HepG2 (cell line): ENCODE measurements at regions not wholly inside any gene's neighbourhood (a gene's known extent, or its start where the extent isn't known, plus 50 kb on each side); places are given as distances from the start of the nearest gene placed in this dataset.

Experiments used
- ATAC-seq: fragments of 200-7000 bp; cut with Tn5 transposase; 3 replicates; pipeline ENCODE4 v1.9.1; 2020; ENCODE audit warnings: mild to moderate bottlenecking, moderate library complexity
- BruUV-seq: library from RNA; stranded (reverse); fragments of 400-500 nt; replicated peaks from 2 replicates; lab custom pipeline; 2021; lab: Mats Ljungman, UMichigan
- CTCF ChIA-PET: fragments of 300-600 bp; formaldehyde crosslinking; extraction: SDS; loops from one replicate; lab custom pipeline; 2021; ENCODE audit warnings: low total read pairs, inconsistent platforms, low intra/inter-chr PET ratio; lab: Yijun Ruan, JAX
- POLR2A ChIA-PET: fragments of 350-600 bp; sonication (Branson Sonifier 250); formaldehyde crosslinking; loops from one replicate; lab custom pipeline; 2020; ENCODE audit warnings: antibody characterized with exemption, inconsistent platforms; lab: Yijun Ruan, JAX
- DNase-seq: peaks from one replicate; pipeline ENCODE4 v3.0.0-alpha.2; 2015; ENCODE audit warnings: low spot score
- FAIRE-seq: peaks from 3 replicates; lab custom pipeline; 2011; peaks lifted over from hg19 to GRCh38; lab: Jason Lieb, UNC
- H2AFZ ChIP-seq: one replicate; pipeline ENCODE4 v1.6.1; 2011; ENCODE audit warnings: low read length, inconsistent platforms
- H3K27ac ChIP-seq: fragments of 300-600 bp; 3 replicates; pipeline ENCODE4 v1.8.0; 2011; ENCODE audit warnings: mixed run types, mild to moderate bottlenecking, mixed read lengths, low read length, inconsistent platforms; ENCODE audit not compliant: insufficient read depth; ENCODE audit errors: extremely low read length
- H3K27me3 ChIP-seq, 2 experiments: fragments of 200-600 bp in 1 of 2; 2 replicates in 1 of 2; 3 replicates in 1 of 2; pipeline versions ENCODE4 v1.6.0 to v1.8.0; 2011; ENCODE audit warnings: low read length in 2 of 2, mild to moderate bottlenecking in 2 of 2, moderate library complexity in 2 of 2, inconsistent platforms in 1 of 2; ENCODE audit not compliant: insufficient read depth in 2 of 2, control insufficient read depth in 1 of 2
- H3K36me3 ChIP-seq, 2 experiments: fragments of 200-600 bp in 1 of 2; replicated peaks in 1 of 2; 2 replicates in 1 of 2; 3 replicates in 1 of 2; pipeline versions ENCODE4 v1.5.1 to v1.8.0; 2011; ENCODE audit warnings: low read length in 2 of 2, inconsistent platforms in 1 of 2; ENCODE audit not compliant: insufficient read depth in 2 of 2, control insufficient read depth in 1 of 2
- H3K4me1 ChIP-seq: 2 replicates; pipeline ENCODE4 v1.5.1; 2012; ENCODE audit warnings: low read length, inconsistent platforms; ENCODE audit not compliant: insufficient read depth
- H3K4me2 ChIP-seq: 2 replicates; pipeline ENCODE4 v1.6.0; 2011; ENCODE audit warnings: low read depth, low read length, inconsistent platforms
- H3K4me3 ChIP-seq, 3 experiments: fragments of 200-600 bp in 1 of 3; sonication (generic), shearing (Covaris generic) in 1 of 3; replicated peaks in 1 of 3; 2 replicates each; pipeline ENCODE4 v1.5.1; 2011 to 2016; ENCODE audit warnings: low read length in 3 of 3, inconsistent platforms in 2 of 3, low read depth in 2 of 3, mild to moderate bottlenecking in 2 of 3, control low read depth in 1 of 3, mixed read lengths in 1 of 3; ENCODE audit not compliant: insufficient read depth in 1 of 3
- H3K79me2 ChIP-seq: one replicate; pipeline ENCODE4 v1.6.1; 2011; ENCODE audit warnings: low read length, inconsistent platforms; ENCODE audit not compliant: insufficient read depth
- H3K9ac ChIP-seq: 2 replicates; pipeline ENCODE4 v1.6.0; 2011; ENCODE audit warnings: mild to moderate bottlenecking, low read depth, low read length, inconsistent platforms; ENCODE audit not compliant: insufficient read depth
- H3K9me3 ChIP-seq: 2 replicates; pipeline ENCODE4 v1.5.1; 2012; ENCODE audit warnings: mild to moderate bottlenecking, low read length
- H4K20me1 ChIP-seq: 2 replicates; pipeline ENCODE4 v1.6.0; 2011; ENCODE audit warnings: inconsistent platforms, mild to moderate bottlenecking, low read length, moderate library complexity; ENCODE audit not compliant: insufficient read depth
- AGO1 ChIP-seq: fragments of 200-400 bp; formaldehyde crosslinking; IDR thresholded peaks from 2 replicates; pipeline ENCODE4 v1.6.1; 2017; ENCODE audit warnings: mild to moderate bottlenecking, low read depth, low read length, moderate library complexity; ENCODE audit not compliant: poor library complexity, severe bottlenecking
- ATF3 ChIP-seq: sonication (generic); formaldehyde crosslinking; IDR thresholded peaks from 2 replicates; pipeline ENCODE4 v1.4.0; 2020; ENCODE audit warnings: missing genetic modification reagents
- BRCA1 ChIP-seq: sonication (generic); formaldehyde crosslinking; IDR thresholded peaks from 2 replicates; pipeline ENCODE4 v1.4.0; 2020; ENCODE audit warnings: missing genetic modification reagents
- CERS6 ChIP-seq: sonication (generic); formaldehyde crosslinking; IDR thresholded peaks from 2 replicates; pipeline ENCODE4 v1.5.0; 2020; ENCODE audit warnings: missing genetic modification reagents
- KLF9 ChIP-seq: IDR thresholded peaks from 2 replicates; pipeline ENCODE4 v1.6.1; 2016; ENCODE audit warnings: low read depth
- MZF1 ChIP-seq: sonication (generic); formaldehyde crosslinking; IDR thresholded peaks from 2 replicates; pipeline ENCODE4 v1.8.1; 2023; ENCODE audit warnings: mild to moderate bottlenecking, missing genetic modification reagents, borderline replicate concordance
- NAIF1 ChIP-seq: sonication (generic); formaldehyde crosslinking; IDR thresholded peaks from 2 replicates; pipeline ENCODE4 v1.5.0; 2020; ENCODE audit warnings: mild to moderate bottlenecking, missing genetic modification reagents, borderline replicate concordance
- NR2C2 ChIP-seq: sonication (generic); formaldehyde crosslinking; IDR thresholded peaks from 2 replicates; pipeline ENCODE4 v1.4.0; 2020; ENCODE audit warnings: missing genetic modification reagents, mild to moderate bottlenecking, moderate library complexity, borderline replicate concordance
- NR2F6 ChIP-seq, 2 experiments: IDR thresholded peaks; 2 replicates each; pipeline ENCODE4 v1.6.1; 2016; ENCODE audit warnings: antibody characterized with exemption in 1 of 2, mild to moderate bottlenecking in 1 of 2
- PLSCR1 ChIP-seq: sonication (generic); formaldehyde crosslinking; IDR thresholded peaks from 2 replicates; pipeline ENCODE4 v1.5.0; 2020; ENCODE audit warnings: missing genetic modification reagents, mild to moderate bottlenecking, borderline replicate concordance
- TBL1XR1 ChIP-seq: fragments of 150-350 bp; IDR thresholded peaks from 2 replicates; pipeline ENCODE4 v1.6.1; 2014; ENCODE audit warnings: borderline replicate concordance, low read length; ENCODE audit not compliant: partially characterized antibody
- TBX2 ChIP-seq: sonication (generic); formaldehyde crosslinking; IDR thresholded peaks from 2 replicates; pipeline ENCODE4 v1.5.0; 2020; ENCODE audit warnings: missing genetic modification reagents, mild to moderate bottlenecking, borderline replicate concordance
- TCF12 ChIP-seq, 2 experiments: fragments of 450-650 bp in 1 of 2; sonication (generic) in 1 of 2; formaldehyde crosslinking in 1 of 2; IDR thresholded peaks; 2 replicates each; pipeline versions ENCODE4 v1.6.1 to v1.8.0; 2017 to 2022; ENCODE audit warnings: antibody characterized with exemption in 1 of 2, mild to moderate bottlenecking in 1 of 2, missing genetic modification reagents in 1 of 2, moderate library complexity in 1 of 2
- TFE3 ChIP-seq: IDR thresholded peaks from 2 replicates; pipeline ENCODE4 v1.6.1; 2016
- ZNF280D ChIP-seq: sonication (generic); formaldehyde crosslinking; IDR thresholded peaks from 2 replicates; pipeline ENCODE4 v1.5.1; 2020; ENCODE audit warnings: mild to moderate bottlenecking, missing genetic modification reagents
- ZNF552 ChIP-seq: sonication (generic); formaldehyde crosslinking; IDR thresholded peaks from 2 replicates; pipeline ENCODE4 v1.9.0; 2022; ENCODE audit warnings: missing genetic modification reagents, mild to moderate bottlenecking, borderline replicate concordance
- WGBS: methylation state at CpG from one replicate; pipeline ENCODE4 v1.1.6; 2017; ENCODE audit warnings: low lambda C conversion rate; 5-methylcytosine and 5-hydroxymethylcytosine counted together
- in situ Hi-C: cut with HindIII; loops from 2 replicates; pipeline ENCODE4 v1.10.0; 2017; ENCODE audit warnings: low pct_unique_long_range_greater_than_20kb; ENCODE audit not compliant: extremely low pct_ligation_motif_present
- intact Hi-C: fragments of 100-400 bp; cut with micrococcal nuclease; formaldehyde crosslinking; loops from one replicate; pipeline ENCODE4 v1.10.0; 2022; ENCODE audit not compliant: unreplicated experiment

- Histone ChIP-seq H3K9me3 (peaks cover 9% of the 10 kb centered on the region), H3K4me3 (no peak overlapping the region), H3K79me2 (no peaks in the 10 kb centered on the region), H3K4me2 (no peak overlapping the region), H3K27me3 (no peaks in the 10 kb centered on the region), H2AFZ (no peak overlapping the region), H4K20me1 (no peaks in the 10 kb centered on the region), H3K27ac (no peak overlapping the region), H3K9ac (no peak overlapping the region), H3K4me1 (peaks cover 34% of the 10 kb centered on the region), H3K36me3 (no peaks in the 10 kb centered on the region)
- whole genome bisulfite sequencing: 61% methylated on average over 3 of the region's 3 CpGs
- intact Hi-C loops: no loop called here
- no TSS peak for BruUV-seq
- in situ Hi-C loops: no loop called here
- DNase-seq (no peak), ATAC-seq (no peak), FAIRE-seq (no peak)
- ChIA-PET POLR2A (interaction anchor here (1.4 kb wide), 1 partner anchor 110 kb away, joined by 3 read pairs; the partner anchor contains the start of gene ZFP36L2), CTCF (no interaction called here)
- TF ChIP-seq AGO1 (no peak), KLF9 (CRISPR knock-in tag) (no peak), PLSCR1 (CRISPR knock-in tag) (no peak), ATF3 (CRISPR knock-in tag) (no peak), TBX2 (no peak), MZF1 (CRISPR knock-in tag) (no peak), NR2C2 (no peak), ZNF552 (CRISPR knock-in tag) (no peak), TFE3 (no peak), TBL1XR1 (no peak), BRCA1 (CRISPR knock-in tag) (no peak), TCF12 (IDR thresholded peaks at IDR 0.05) (no peak), TCF12 (CRISPR knock-in tag; IDR thresholded peaks at IDR 0.05) (no peak), NR2F6 (IDR thresholded peaks at IDR 0.05) (no peak), NR2F6 (CRISPR knock-in tag; IDR thresholded peaks at IDR 0.05) (no peak), CERS6 (CRISPR knock-in tag) (no peak), NAIF1 (CRISPR knock-in tag) (no peak), ZNF280D (CRISPR knock-in tag) (no peak)
Measured at GRCh38 chr2:43116988-43117387, 109.4 kb downstream of the ZFP36L2 start.
